NB4 (cell line): ENCODE measurements at regions not wholly inside any gene's neighbourhood (a gene's known extent, or its start where the extent isn't known, plus 50 kb on each side); places are given as distances from the start of the nearest gene placed in this dataset.
A peak's percentile ranks its signal among the peaks of the same experiment; 100 is the strongest.

Experiments used
- DNase-seq: peaks from one replicate; pipeline ENCODE4 v3.0.0; 2010; ENCODE audit warnings: low read depth
- H3K4me3 ChIP-seq: one replicate; pipeline ENCODE4 v1.5.1; 2011; ENCODE audit warnings: mild to moderate bottlenecking, low read depth, low read length, moderate library complexity
- MYC ChIP-seq: IDR thresholded peaks from 2 replicates; pipeline ENCODE4 v1.6.1; 2011; ENCODE audit warnings: low read depth, low read length
- POLR2A ChIP-seq: IDR thresholded peaks from 2 replicates; pipeline ENCODE4 v1.6.1; 2011; ENCODE audit warnings: mild to moderate bottlenecking; ENCODE audit not compliant: insufficient read length; ENCODE audit errors: extremely low read depth
- TF ChIP-seq, protein P1 (sequence below): IDR thresholded peaks from one replicate; pipeline ENCODE4 v1.5.1; 2012; ENCODE audit warnings: low read depth, low read length
- TF ChIP-seq, protein P2 (sequence below): IDR thresholded peaks from 2 replicates; pipeline ENCODE4 v1.6.1; 2011; ENCODE audit warnings: low read depth, low read length

DNA sequence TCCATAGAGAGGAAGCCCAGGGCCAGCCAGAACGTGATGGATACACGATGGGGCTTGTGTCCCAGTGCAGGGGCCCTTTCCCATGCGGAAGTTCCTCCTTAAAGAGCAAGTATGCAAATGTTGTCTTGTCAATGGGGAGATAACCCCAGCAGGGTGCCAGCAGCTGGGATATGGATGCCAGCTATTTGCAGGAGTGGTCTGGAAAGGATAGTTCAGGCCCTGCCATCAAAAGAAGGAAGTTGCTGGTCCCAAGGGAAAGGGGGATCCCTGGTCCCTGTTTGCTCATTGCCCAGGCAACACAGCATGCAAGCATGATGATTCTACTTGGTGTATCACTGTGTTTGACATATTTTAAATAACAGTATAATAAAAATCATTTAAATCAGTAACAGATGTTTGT, 73.1 kb upstream of the HECW1 start:
- peak; percentile 57 for DNase-seq
- TF ChIP-seq, protein P1, sequence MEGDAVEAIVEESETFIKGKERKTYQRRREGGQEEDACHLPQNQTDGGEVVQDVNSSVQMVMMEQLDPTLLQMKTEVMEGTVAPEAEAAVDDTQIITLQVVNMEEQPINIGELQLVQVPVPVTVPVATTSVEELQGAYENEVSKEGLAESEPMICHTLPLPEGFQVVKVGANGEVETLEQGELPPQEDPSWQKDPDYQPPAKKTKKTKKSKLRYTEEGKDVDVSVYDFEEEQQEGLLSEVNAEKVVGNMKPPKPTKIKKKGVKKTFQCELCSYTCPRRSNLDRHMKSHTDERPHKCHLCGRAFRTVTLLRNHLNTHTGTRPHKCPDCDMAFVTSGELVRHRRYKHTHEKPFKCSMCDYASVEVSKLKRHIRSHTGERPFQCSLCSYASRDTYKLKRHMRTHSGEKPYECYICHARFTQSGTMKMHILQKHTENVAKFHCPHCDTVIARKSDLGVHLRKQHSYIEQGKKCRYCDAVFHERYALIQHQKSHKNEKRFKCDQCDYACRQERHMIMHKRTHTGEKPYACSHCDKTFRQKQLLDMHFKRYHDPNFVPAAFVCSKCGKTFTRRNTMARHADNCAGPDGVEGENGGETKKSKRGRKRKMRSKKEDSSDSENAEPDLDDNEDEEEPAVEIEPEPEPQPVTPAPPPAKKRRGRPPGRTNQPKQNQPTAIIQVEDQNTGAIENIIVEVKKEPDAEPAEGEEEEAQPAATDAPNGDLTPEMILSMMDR, result no peak
- TF ChIP-seq MYC (no peak), POLR2A (no peak)
- TF ChIP-seq, protein P2, sequence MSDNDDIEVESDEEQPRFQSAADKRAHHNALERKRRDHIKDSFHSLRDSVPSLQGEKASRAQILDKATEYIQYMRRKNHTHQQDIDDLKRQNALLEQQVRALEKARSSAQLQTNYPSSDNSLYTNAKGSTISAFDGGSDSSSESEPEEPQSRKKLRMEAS, result no peak
- no peak overlapping the region for H3K4me3 ChIP-seq

DNA sequence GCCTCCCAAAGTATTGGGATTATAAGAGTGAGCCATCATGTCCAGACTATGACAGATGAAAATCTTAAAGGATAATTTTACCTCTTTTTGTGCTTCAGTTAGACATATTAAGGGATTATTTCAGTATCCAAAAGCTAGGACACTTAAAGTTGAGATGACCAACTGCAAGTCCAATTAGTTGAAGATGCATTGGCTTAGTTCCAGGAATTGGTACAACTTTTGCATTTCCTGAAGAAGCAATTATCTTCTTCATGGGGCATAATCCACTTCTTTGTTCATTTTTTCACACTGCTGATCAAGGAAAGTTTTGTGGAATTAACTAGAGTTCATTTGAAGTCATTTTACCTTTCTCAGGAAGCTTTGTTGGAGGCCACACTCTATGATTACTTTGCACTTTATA, 72.0 kb upstream of the HECW1 start:
- DNase-seq, result no peak
- no peak overlapping the region for H3K4me3 ChIP-seq
- TF ChIP-seq, protein P2, result no peak
- TF ChIP-seq, protein P1, result no peak
- TF ChIP-seq POLR2A (no peak), MYC (no peak)

DNA sequence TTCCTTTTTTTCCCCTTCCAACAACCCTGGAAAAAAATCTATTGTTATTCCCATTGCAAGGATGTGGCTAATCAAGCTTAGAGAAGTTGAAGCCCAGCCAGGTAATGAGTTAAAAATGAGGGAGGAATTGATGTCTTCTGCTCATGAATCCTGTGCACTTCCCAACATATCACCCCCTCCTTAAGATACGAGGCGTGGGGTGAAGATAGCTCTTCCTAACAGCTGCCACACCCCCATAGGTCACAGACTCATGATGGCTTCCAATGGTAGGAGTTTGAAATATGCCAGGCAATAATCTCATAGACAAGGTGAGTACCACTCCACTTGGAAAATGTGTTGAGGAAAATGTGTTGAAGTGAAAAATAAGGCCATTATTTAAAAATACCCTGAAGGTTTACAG, 71.3 kb upstream of the HECW1 start:
- no peak overlapping the region for H3K4me3 ChIP-seq
- no peak for DNase-seq
- TF ChIP-seq, protein P1, result no peak
- no peak for TF ChIP-seq MYC
- no peak for TF ChIP-seq POLR2A
- TF ChIP-seq, protein P2, result no peak

DNA sequence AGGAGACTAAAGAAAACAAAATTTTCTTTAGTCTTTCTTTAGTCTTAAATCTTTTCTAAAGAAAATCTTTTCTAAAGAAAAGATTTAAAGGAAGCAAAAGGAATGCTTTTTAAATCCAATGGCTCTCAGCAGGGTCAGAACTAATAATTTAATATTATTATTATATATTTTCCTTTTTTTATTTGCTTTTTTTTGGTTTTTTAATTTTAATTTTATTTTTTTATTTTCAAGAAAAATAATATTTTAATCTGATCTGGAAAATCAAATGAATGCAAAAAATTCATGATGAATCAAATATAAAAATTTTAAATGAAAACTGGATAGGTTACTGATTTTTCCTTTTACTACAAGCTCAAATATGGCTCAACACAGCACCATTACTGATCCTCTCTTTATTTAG, 70.7 kb upstream of the HECW1 start:
- H3K4me3 ChIP-seq, result no peak overlapping the region
- no peak for DNase-seq
- TF ChIP-seq, protein P2, result no peak
- TF ChIP-seq MYC, result no peak
- no peak for TF ChIP-seq POLR2A
- TF ChIP-seq, protein P1, result no peak

DNA sequence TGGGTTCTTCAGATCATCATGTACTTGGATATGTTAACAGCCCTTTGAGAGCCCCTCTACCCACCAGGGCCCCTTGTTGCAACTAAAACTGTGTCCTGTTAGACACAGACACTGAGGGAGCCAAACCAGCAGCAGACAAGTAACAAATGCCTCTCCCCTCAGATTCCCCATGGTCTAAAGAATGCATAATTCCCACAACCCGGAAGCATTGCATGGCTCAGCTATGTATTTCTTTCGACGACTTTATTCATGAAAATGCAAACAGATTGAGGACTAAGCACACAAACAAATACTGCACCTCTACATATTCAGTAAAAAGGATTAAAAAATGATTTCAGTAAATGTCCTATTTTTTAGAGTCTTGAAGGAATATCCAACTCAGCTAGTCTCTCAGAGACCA, 70.1 kb upstream of the HECW1 start:
- no peak for DNase-seq
- H3K4me3 ChIP-seq, result no peak overlapping the region
- TF ChIP-seq, protein P2, result no peak
- TF ChIP-seq POLR2A (no peak), MYC (no peak)

DNA sequence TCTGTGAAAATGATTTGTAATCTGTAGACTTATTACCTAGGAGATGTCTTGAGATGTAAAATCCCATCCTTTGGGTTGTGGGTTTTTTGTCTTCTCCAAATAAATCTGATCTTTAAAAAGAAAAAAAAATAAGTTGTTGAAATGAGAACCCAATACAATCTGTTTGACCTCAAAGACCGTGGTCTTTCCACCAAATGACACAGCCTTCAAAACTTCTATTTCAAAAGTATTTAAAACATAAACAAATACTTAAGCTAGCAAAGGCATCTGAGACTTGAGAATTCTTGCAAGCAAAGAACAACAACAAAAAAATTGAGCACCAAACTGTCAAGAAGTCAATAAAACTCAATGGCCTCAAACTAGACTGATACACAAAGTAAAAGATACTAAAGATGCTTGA, 67.9 kb upstream of the HECW1 start:
- no peak for TF ChIP-seq MYC
- TF ChIP-seq, protein P2, result no peak
- TF ChIP-seq, protein P1, result no peak
- TF ChIP-seq POLR2A, result no peak
- DNase-seq, result no peak
- H3K4me3 ChIP-seq, result no peak overlapping the region
